PC-3 (cell line): ENCODE measurements at regions not wholly inside any gene's neighbourhood (a gene's known extent, or its start where the extent isn't known, plus 50 kb on each side); places are given as distances from the start of the nearest gene placed in this dataset.

ENCODE experiments used
- ATAC-seq: fragments of 200-7000 bp; cut with Tn5 transposase; 2 replicates; pipeline ENCODE4 v1.9.1; 2020; ENCODE audit warnings: mild to moderate bottlenecking, moderate library complexity
- BruUV-seq: library from RNA; stranded (reverse); fragments of 400-500 nt; replicated peaks from 2 replicates; lab custom pipeline; 2021; lab: Mats Ljungman, UMichigan
- CTCF ChIA-PET: fragments of 300-600 bp; sonication (Branson Sonifier 250); formaldehyde crosslinking; loops from one replicate; lab custom pipeline; 2022; ENCODE audit warnings: antibody characterized with exemption; lab: Charles Lee
- POLR2A ChIA-PET: fragments of 300-600 bp; sonication (Branson Sonifier 250); formaldehyde crosslinking; loops from one replicate; lab custom pipeline; 2022; ENCODE audit warnings: antibody characterized with exemption; ENCODE audit not compliant: unreplicated experiment; lab: Charles Lee
- DNase-seq: peaks from one replicate; pipeline ENCODE4 v3.0.0-alpha.2; 2015
- H2AFZ ChIP-seq: fragments of 300-600 bp; sonication (generic); 2 replicates; pipeline ENCODE4 v1.6.0; 2016; ENCODE audit warnings: antibody characterized with exemption, low read length
- H3F3A ChIP-seq: fragments of 300-600 bp; sonication (generic); one replicate; pipeline ENCODE4 v1.6.0; 2017; ENCODE audit warnings: antibody characterized with exemption, low read length, control low read depth, mild to moderate bottlenecking; ENCODE audit not compliant: unreplicated experiment
- H3K27ac ChIP-seq: fragments of 300-600 bp; sonication (generic); 2 replicates; pipeline ENCODE4 v1.5.1; 2016; ENCODE audit warnings: mild to moderate bottlenecking, low read length
- H3K27me3 ChIP-seq: fragments of 300-600 bp; sonication (generic); 2 replicates; pipeline ENCODE4 v1.6.1; 2016; ENCODE audit warnings: low read length, mixed read lengths
- H3K36me3 ChIP-seq: fragments of 300-600 bp; sonication (generic); 2 replicates; pipeline ENCODE4 v1.6.1; 2016; ENCODE audit warnings: low read depth, mixed run types, low read length, mixed read lengths
- H3K4me1 ChIP-seq: fragments of 300-600 bp; sonication (generic); 2 replicates; pipeline ENCODE4 v1.5.1; 2016; ENCODE audit warnings: low read length; ENCODE audit not compliant: insufficient read depth
- H3K4me2 ChIP-seq: fragments of 300-600 bp; sonication (generic); 2 replicates; pipeline ENCODE4 v1.6.0; 2016; ENCODE audit warnings: low read length
- H3K4me3 ChIP-seq: fragments of 300-600 bp; sonication (generic); 2 replicates; pipeline ENCODE4 v1.5.1; 2016; ENCODE audit warnings: mild to moderate bottlenecking, low read length, mixed read lengths
- H3K79me2 ChIP-seq: fragments of 300-600 bp; sonication (generic); 2 replicates; pipeline ENCODE4 v1.6.1; 2017; ENCODE audit warnings: low read length, mixed read lengths
- H3K9ac ChIP-seq: fragments of 300-600 bp; sonication (generic); 2 replicates; pipeline ENCODE4 v1.6.0; 2016; ENCODE audit warnings: mild to moderate bottlenecking, low read length
- H3K9me2 ChIP-seq: fragments of 300-600 bp; sonication (generic); replicated peaks from 2 replicates; pipeline ENCODE4 v1.6.1; 2016; ENCODE audit warnings: mixed run types, low read length, mixed read lengths
- H3K9me3 ChIP-seq: fragments of 300-600 bp; sonication (generic); 2 replicates; pipeline ENCODE4 v1.6.1; 2016; ENCODE audit warnings: low read length, mixed read lengths
- H4K20me1 ChIP-seq: fragments of 300-600 bp; sonication (generic); 2 replicates; pipeline ENCODE4 v1.6.1; 2016; ENCODE audit warnings: low read length, mixed read lengths
- CTCF ChIP-seq: fragments of 300-600 bp; sonication (generic); conservative IDR thresholded peaks from 2 replicates; pipeline ENCODE4 v1.5.1; 2017; ENCODE audit warnings: antibody characterized with exemption, low read depth, mild to moderate bottlenecking, low read length
- EZH2 ChIP-seq: fragments of 300-600 bp; sonication (generic); IDR thresholded peaks from one replicate; pipeline ENCODE4 v1.6.1; 2017; ENCODE audit warnings: antibody characterized with exemption, mild to moderate bottlenecking, low read length; ENCODE audit not compliant: unreplicated experiment
- EZH2phosphoT487 ChIP-seq: fragments of 300-600 bp; sonication (generic); IDR thresholded peaks from 2 replicates; pipeline ENCODE4 v1.6.1; 2018; ENCODE audit warnings: mild to moderate bottlenecking, antibody characterized with exemption, low read length, borderline replicate concordance
- intact Hi-C: fragments of 100-400 bp; cut with micrococcal nuclease; formaldehyde crosslinking; loops from 2 replicates; pipeline ENCODE4 v1.9.0; 2023

- POLR2A ChIA-PET: no interaction called here
- BruUV-seq: no TSS peak
- H3K4me1 ChIP-seq: no peaks in the 10 kb centered on the region
- no peaks in the 10 kb centered on the region for H3K36me3 ChIP-seq
- H4K20me1 ChIP-seq: no peaks in the 10 kb centered on the region
- no peaks in the 10 kb centered on the region for H3K9me2 ChIP-seq
- no peaks in the 10 kb centered on the region for H3F3A ChIP-seq
- no peak overlapping the region for H3K9ac ChIP-seq
- H3K4me2 ChIP-seq: no peak overlapping the region
- H3K27me3 ChIP-seq: no peaks in the 10 kb centered on the region
- intact Hi-C loops: no loop called here
- ATAC-seq (no peak), DNase-seq (no peak)
- H3K9me3 ChIP-seq: no peaks in the 10 kb centered on the region
- CTCF ChIA-PET: no interaction called here
- H3K4me3 ChIP-seq: no peak overlapping the region
- TF ChIP-seq EZH2phosphoT487 (no peak), CTCF (no peak), EZH2 (no peak)
- no peak overlapping the region for H2AFZ ChIP-seq
- H3K27ac ChIP-seq: no peak overlapping the region
- no peaks in the 10 kb centered on the region for H3K79me2 ChIP-seq
Observed at GRCh38 chr4:126794363-126794762, 838.4 kb upstream of the INTU start.

- no peaks in the 10 kb centered on the region for H3K4me1 ChIP-seq
- H3K4me2 ChIP-seq: no peak overlapping the region
- POLR2A ChIA-PET: no interaction called here
- H3K9me3 ChIP-seq: no peaks in the 10 kb centered on the region
- no peaks in the 10 kb centered on the region for H4K20me1 ChIP-seq
- no peak overlapping the region for H3K9ac ChIP-seq
- BruUV-seq: no TSS peak
- no peaks in the 10 kb centered on the region for H3K27me3 ChIP-seq
- no peak overlapping the region for H3K4me3 ChIP-seq
- intact Hi-C loops: no loop called here
- CTCF ChIA-PET: no interaction called here
- H3F3A ChIP-seq: no peaks in the 10 kb centered on the region
- H3K79me2 ChIP-seq: no peaks in the 10 kb centered on the region
- no peaks in the 10 kb centered on the region for H3K36me3 ChIP-seq
- DNase-seq (no peak), ATAC-seq (no peak)
- H2AFZ ChIP-seq: no peak overlapping the region
- no peak overlapping the region for H3K27ac ChIP-seq
- TF ChIP-seq EZH2: no peak
- no peak for TF ChIP-seq CTCF
- no peak for TF ChIP-seq EZH2phosphoT487
- no peaks in the 10 kb centered on the region for H3K9me2 ChIP-seq
Observed at GRCh38 chr4:126798214-126798613, 834.5 kb upstream of the INTU start.

GRCh38 chr4:126799416-126799815, 833.3 kb upstream of the INTU start:
- no peaks in the 10 kb centered on the region for H3K79me2 ChIP-seq
- no peak overlapping the region for H2AFZ ChIP-seq
- ATAC-seq (no peak), DNase-seq (no peak)
- H3K9me3 ChIP-seq: no peaks in the 10 kb centered on the region
- no peaks in the 10 kb centered on the region for H3F3A ChIP-seq
- H3K4me3 ChIP-seq: no peak overlapping the region
- no peaks in the 10 kb centered on the region for H4K20me1 ChIP-seq
- BruUV-seq: no TSS peak
- H3K9me2 ChIP-seq: no peaks in the 10 kb centered on the region
- ChIA-PET POLR2A (no interaction called here), CTCF (no interaction called here)
- H3K4me1 ChIP-seq: no peaks in the 10 kb centered on the region
- intact Hi-C loops: no loop called here
- no peaks in the 10 kb centered on the region for H3K36me3 ChIP-seq
- H3K9ac ChIP-seq: no peak overlapping the region
- no peak for TF ChIP-seq EZH2phosphoT487
- TF ChIP-seq EZH2: no peak
- no peak for TF ChIP-seq CTCF
- no peaks in the 10 kb centered on the region for H3K27me3 ChIP-seq
- H3K27ac ChIP-seq: no peak overlapping the region
- no peak overlapping the region for H3K4me2 ChIP-seq
